Naive thymus-derived CD4-positive, alpha-beta T cell (primary cell): ENCODE measurements at regions not wholly inside any gene's neighbourhood (a gene's known extent, or its start where the extent isn't known, plus 50 kb on each side); places are given as distances from the start of the nearest gene placed in this dataset.

Source experiments
- ATAC-seq: fragments of 150-1000 bp; cut with Tn5 transposase; 2 replicates; pipeline ENCODE4 v1.10.0; 2021; ENCODE audit warnings: mild to moderate bottlenecking, moderate library complexity
- CTCF ChIA-PET: fragments of 350-600 bp; sonication (Branson Sonifier 250); formaldehyde crosslinking; loops from one replicate; lab custom pipeline; 2021; ENCODE audit warnings: antibody characterized with exemption; lab: Charles Lee
- POLR2A ChIA-PET: fragments of 350-600 bp; sonication (Branson Sonifier 250); formaldehyde crosslinking; loops from one replicate; lab custom pipeline; 2021; ENCODE audit warnings: antibody characterized with exemption, inconsistent platforms; lab: Charles Lee
- DNase-seq, 9 donors: peaks; one replicate each; pipeline versions ENCODE4 v3.0.0 to v3.0.0-alpha.2; 2020 to 2022; ENCODE audit warnings: mixed read lengths in 1 of 9
- H3K27ac ChIP-seq: one replicate; pipeline ENCODE4 v1.7.0; 2013; ENCODE audit warnings: mild to moderate bottlenecking, low read depth, low read length, moderate library complexity
- H3K27me3 ChIP-seq, 2 donors: one replicate each; pipeline ENCODE4 v1.7.0; 2013; ENCODE audit warnings: low read length in 2 of 2, mild to moderate bottlenecking in 2 of 2, moderate library complexity in 2 of 2; ENCODE audit not compliant: control insufficient read depth in 2 of 2, insufficient read depth in 2 of 2
- H3K36me3 ChIP-seq, 3 experiments: 1 replicate in 2 of 3; 2 replicates in 1 of 3; pipeline ENCODE4 v1.7.0; 2013; ENCODE audit warnings: low read length in 3 of 3, mild to moderate bottlenecking in 3 of 3, moderate library complexity in 1 of 3; ENCODE audit not compliant: insufficient read depth in 3 of 3, control insufficient read depth in 2 of 3
- H3K4me1 ChIP-seq, 2 donors: one replicate each; pipeline ENCODE4 v1.7.0; 2013; ENCODE audit warnings: low read length in 2 of 2, mild to moderate bottlenecking in 2 of 2, moderate library complexity in 1 of 2; ENCODE audit not compliant: control insufficient read depth in 2 of 2, insufficient read depth in 2 of 2
- H3K4me3 ChIP-seq: 2 replicates; pipeline ENCODE4 v1.7.0; 2013; ENCODE audit warnings: mild to moderate bottlenecking, low read length
- H3K9me3 ChIP-seq, 3 experiments: 1 replicate in 2 of 3; 2 replicates in 1 of 3; pipeline ENCODE4 v1.7.0; 2013; ENCODE audit warnings: low read length in 3 of 3; ENCODE audit not compliant: control insufficient read depth in 2 of 3
- H3K27ac Mint-ChIP-seq, 9 donors: one replicate each; pipeline ENCODE4 v1.8.0; 2020 to 2022; ENCODE audit warnings: mixed read lengths in 9 of 9, mild to moderate bottlenecking in 8 of 9, moderate library complexity in 5 of 9, inconsistent platforms in 2 of 9
- H3K27me3 Mint-ChIP-seq, 5 donors: one replicate each; pipeline ENCODE4 v1.8.0; 2021 to 2022; ENCODE audit warnings: mixed read lengths in 5 of 5, mild to moderate bottlenecking in 1 of 5
- H3K36me3 Mint-ChIP-seq, 5 donors: one replicate each; pipeline ENCODE4 v1.8.0; 2020 to 2022; ENCODE audit warnings: mixed read lengths in 5 of 5, mild to moderate bottlenecking in 3 of 5, inconsistent platforms in 1 of 5
- H3K4me1 Mint-ChIP-seq, 7 donors: one replicate each; pipeline ENCODE4 v1.8.0; 2020 to 2022; ENCODE audit warnings: mixed read lengths in 7 of 7, mild to moderate bottlenecking in 3 of 7, inconsistent platforms in 1 of 7
- H3K4me3 Mint-ChIP-seq, 10 donors: one replicate each; pipeline ENCODE4 v1.8.0; 2020 to 2022; ENCODE audit warnings: mild to moderate bottlenecking in 10 of 10, mixed read lengths in 10 of 10, moderate library complexity in 6 of 10, inconsistent platforms in 2 of 10
- H3K9me3 Mint-ChIP-seq, 11 donors: one replicate each; pipeline ENCODE4 v1.8.0; 2020 to 2022; ENCODE audit warnings: mixed read lengths in 11 of 11, mild to moderate bottlenecking in 4 of 11, inconsistent platforms in 1 of 11, moderate library complexity in 1 of 11
- intact Hi-C, 2 donors: fragments of 100-400 bp; cut with micrococcal nuclease; formaldehyde crosslinking; loops; one replicate each; pipeline ENCODE4 v1.15.1; 2023

- intact Hi-C loops = no loop called here
- ChIA-PET POLR2A (no interaction called here), CTCF (no interaction called here)
- Histone ChIP-seq H3K9me3 (no peaks in the 10 kb centered on the region), H3K27ac (no peak overlapping the region), H3K4me3 (no peak overlapping the region), H3K36me3 (no peaks in the 10 kb centered on the region), H3K27me3 (no peaks in the 10 kb centered on the region), H3K4me1 (no peaks in the 10 kb centered on the region)
- peaks cover 0 to 4% (median 0%) of the 10 kb centered on the region in 11 donors for H3K9me3 Mint-ChIP-seq
- H3K27me3 Mint-ChIP-seq = peaks cover 2 to 34% (median 21%) of the 10 kb centered on the region in 5 donors
- no peak overlapping the region for H3K4me3 Mint-ChIP-seq
- H3K4me1 Mint-ChIP-seq = peaks cover 0 to 5% (median 0%) of the 10 kb centered on the region in 7 donors
- no peak for DNase-seq
- H3K36me3 Mint-ChIP-seq = no peaks in the 10 kb centered on the region
- no peak for ATAC-seq
- H3K27ac Mint-ChIP-seq = no peak overlapping the region
These were observed 351.9 kb upstream of the CELF2 start for GRCh38 chr10:10665750-10666149.

GRCh38 chr10:10667466-10667865 is 350.2 kb upstream of the CELF2 start:
- H3K4me3 Mint-ChIP-seq = no peak overlapping the region
- CTCF ChIA-PET = no interaction called here
- no peak for ATAC-seq

GRCh38 chr10:10676972-10677371 is 340.7 kb upstream of the CELF2 start:
- Mint-ChIP-seq H3K4me1 (no peaks in the 10 kb centered on the region), H3K4me3 (no peak overlapping the region), H3K27ac (no peak overlapping the region), H3K27me3 (peaks cover 3 to 13% (median 11%) of the 10 kb centered on the region in 5 donors), H3K36me3 (no peaks in the 10 kb centered on the region), H3K9me3 (peaks cover 0 to 22% (median 2%) of the 10 kb centered on the region in 11 donors)
- Histone ChIP-seq H3K9me3 (no peaks in the 10 kb centered on the region), H3K4me3 (no peak overlapping the region), H3K4me1 (no peaks in the 10 kb centered on the region), H3K36me3 (no peaks in the 10 kb centered on the region), H3K27me3 (no peaks in the 10 kb centered on the region), H3K27ac (no peak overlapping the region)
- DNase-seq = no peak
- POLR2A ChIA-PET = no interaction called here
- no peak for ATAC-seq
- intact Hi-C loops = loop anchor here (2.0 to 5.0 kb wide), 2 partner anchors 1334 to 1345 kb away; no protein-coding TSS in a partner anchor
- CTCF ChIA-PET = no interaction called here

More at GRCh38 chr10:10667466-10667865, 350.2 kb upstream of the CELF2 start:
- Mint-ChIP-seq H3K4me1 (peaks cover 0 to 2% (median 0%) of the 10 kb centered on the region in 7 donors), H3K27ac (no peak overlapping the region), H3K9me3 (peaks cover 0 to 5% (median 0%) of the 10 kb centered on the region in 11 donors), H3K27me3 (peaks cover 2 to 18% (median 12%) of the 10 kb centered on the region in 5 donors), H3K36me3 (no peaks in the 10 kb centered on the region)
- H3K9me3 ChIP-seq = no peaks in the 10 kb centered on the region
- no peak overlapping the region for H3K4me3 ChIP-seq
- no peak overlapping the region for H3K27ac ChIP-seq
- H3K4me1 ChIP-seq = no peaks in the 10 kb centered on the region
- H3K27me3 ChIP-seq = no peaks in the 10 kb centered on the region
- POLR2A ChIA-PET = no interaction called here
- intact Hi-C loops = no loop called here
- DNase-seq = no peak
- no peaks in the 10 kb centered on the region for H3K36me3 ChIP-seq

- Histone ChIP-seq H3K4me3 (no peak overlapping the region), H3K4me1 (no peaks in the 10 kb centered on the region), H3K27ac (no peak overlapping the region), H3K36me3 (no peaks in the 10 kb centered on the region), H3K27me3 (no peaks in the 10 kb centered on the region), H3K9me3 (no peaks in the 10 kb centered on the region)
- ATAC-seq = peak; percentile 64
- no peak for DNase-seq
- Mint-ChIP-seq H3K36me3 (no peaks in the 10 kb centered on the region), H3K27ac (no peak overlapping the region), H3K4me1 (no peaks in the 10 kb centered on the region), H3K4me3 (no peak overlapping the region), H3K27me3 (peaks cover 3 to 17% (median 11%) of the 10 kb centered on the region in 5 donors), H3K9me3 (peaks cover 0 to 17% (median 2%) of the 10 kb centered on the region in 11 donors)
- intact Hi-C loops = loop anchor here (2.0 to 5.0 kb wide), 2 partner anchors 1335 to 1345 kb away; no protein-coding TSS in a partner anchor
- CTCF ChIA-PET = no interaction called here
- POLR2A ChIA-PET = no interaction called here
These were observed 340.2 kb upstream of the CELF2 start for GRCh38 chr10:10677479-10677878.

- intact Hi-C loops = no loop called here
- H3K27ac Mint-ChIP-seq = no peak overlapping the region
- H3K4me3 Mint-ChIP-seq = no peak overlapping the region
- CTCF ChIA-PET = no interaction called here
- ATAC-seq (no peak), DNase-seq (no peak)
- Histone ChIP-seq H3K27ac (no peak overlapping the region), H3K9me3 (no peaks in the 10 kb centered on the region), H3K27me3 (no peaks in the 10 kb centered on the region), H3K36me3 (no peaks in the 10 kb centered on the region), H3K4me3 (no peak overlapping the region), H3K4me1 (no peaks in the 10 kb centered on the region)
- H3K27me3 Mint-ChIP-seq = peaks cover 3 to 26% (median 14%) of the 10 kb centered on the region in 5 donors
- no peaks in the 10 kb centered on the region for H3K36me3 Mint-ChIP-seq
- peaks cover 0 to 1% (median 0%) of the 10 kb centered on the region in 11 donors for H3K9me3 Mint-ChIP-seq
- POLR2A ChIA-PET = no interaction called here
- H3K4me1 Mint-ChIP-seq = no peaks in the 10 kb centered on the region
These were observed 337.2 kb upstream of the CELF2 start for GRCh38 chr10:10680496-10680895.

GRCh38 chr10:10684972-10685371 is 332.7 kb upstream of the CELF2 start:
- Mint-ChIP-seq H3K27ac (no peak overlapping the region), H3K4me3 (no peak overlapping the region), H3K36me3 (no peaks in the 10 kb centered on the region), H3K4me1 (no peaks in the 10 kb centered on the region), H3K9me3 (peaks cover 0 to 8% (median 0%) of the 10 kb centered on the region in 11 donors), H3K27me3 (peaks cover 0 to 44% (median 29%) of the 10 kb centered on the region in 5 donors)
- intact Hi-C loops = no loop called here
- DNase-seq (no peak), ATAC-seq (no peak)
- H3K4me1 ChIP-seq = no peaks in the 10 kb centered on the region
- H3K27ac ChIP-seq = no peak overlapping the region
- POLR2A ChIA-PET = no interaction called here
- H3K27me3 ChIP-seq = no peaks in the 10 kb centered on the region
- CTCF ChIA-PET = no interaction called here
- no peaks in the 10 kb centered on the region for H3K36me3 ChIP-seq
- H3K4me3 ChIP-seq = no peak overlapping the region
- no peaks in the 10 kb centered on the region for H3K9me3 ChIP-seq

GRCh38 chr10:10685566-10685965 is 332.1 kb upstream of the CELF2 start:
- Mint-ChIP-seq H3K9me3 (peaks cover 0 to 12% (median 0%) of the 10 kb centered on the region in 11 donors), H3K36me3 (no peaks in the 10 kb centered on the region), H3K4me1 (no peaks in the 10 kb centered on the region), H3K4me3 (no peak overlapping the region), H3K27me3 (peaks cover 0 to 44% (median 25%) of the 10 kb centered on the region in 5 donors), H3K27ac (no peak overlapping the region)
- ATAC-seq = no peak
- H3K9me3 ChIP-seq = no peaks in the 10 kb centered on the region
- no peak for DNase-seq
- no peaks in the 10 kb centered on the region for H3K4me1 ChIP-seq
- CTCF ChIA-PET = no interaction called here
- intact Hi-C loops = no loop called here
- no peak overlapping the region for H3K4me3 ChIP-seq
- H3K27me3 ChIP-seq = no peaks in the 10 kb centered on the region
- H3K27ac ChIP-seq = no peak overlapping the region
- H3K36me3 ChIP-seq = no peaks in the 10 kb centered on the region
- POLR2A ChIA-PET = no interaction called here
